D341Med (cell line): ENCODE measurements at regions not wholly inside any gene's neighbourhood (a gene's known extent, or its start where the extent isn't known, plus 50 kb on each side); places are given as distances from the start of the nearest gene placed in this dataset.

ENCODE experiments used
- DNase-seq: peaks from one replicate; pipeline ENCODE4 v3.0.0; 2012; ENCODE audit warnings: low spot score

- no peak for DNase-seq
These were observed 569.4 kb upstream of the RGS18 start for GRCh38 chr1:191588905-191589304.

- DNase-seq, result no peak
These were observed 568.7 kb upstream of the RGS18 start for GRCh38 chr1:191589536-191589935.

GRCh38 chr1:191590578-191590977 is 567.7 kb upstream of the RGS18 start:
- no peak for DNase-seq

- DNase-seq, result no peak
These were observed 566.2 kb upstream of the RGS18 start for GRCh38 chr1:191592039-191592438.

GRCh38 chr1:191592907-191593306 is 565.4 kb upstream of the RGS18 start:
- no peak for DNase-seq

- DNase-seq, result no peak
These were observed 563.1 kb upstream of the RGS18 start for GRCh38 chr1:191595170-191595569.

GRCh38 chr1:191608367-191608766 is 549.9 kb upstream of the RGS18 start:
- no peak for DNase-seq

- no peak for DNase-seq
These were observed 549.0 kb upstream of the RGS18 start for GRCh38 chr1:191609305-191609704.

GRCh38 chr1:191615101-191615821 is 543.0 kb upstream of the RGS18 start:
- DNase-seq, result no peak

GRCh38 chr1:191618181-191618580 is 540.1 kb upstream of the RGS18 start:
- no peak for DNase-seq

GRCh38 chr1:191620883-191621282 is 537.4 kb upstream of the RGS18 start:
- DNase-seq, result no peak

- no peak for DNase-seq
These were observed 534.2 kb upstream of the RGS18 start for GRCh38 chr1:191624044-191624443.

- no peak for DNase-seq
These were observed 528.4 kb upstream of the RGS18 start for GRCh38 chr1:191629836-191630235.

GRCh38 chr1:191634801-191635508 is 523.3 kb upstream of the RGS18 start:
- DNase-seq, result no peak

GRCh38 chr1:191636345-191636744 is 521.9 kb upstream of the RGS18 start:
- no peak for DNase-seq

- no peak for DNase-seq
These were observed 516.6 kb upstream of the RGS18 start for GRCh38 chr1:191641420-191642260.

- no peak for DNase-seq
These were observed 515.2 kb upstream of the RGS18 start for GRCh38 chr1:191643060-191643459.

GRCh38 chr1:191648939-191649338 is 509.3 kb upstream of the RGS18 start:
- DNase-seq, result no peak

GRCh38 chr1:191662051-191662450 is 496.2 kb upstream of the RGS18 start:
- DNase-seq, result no peak

- no peak for DNase-seq
These were observed 495.5 kb upstream of the RGS18 start for GRCh38 chr1:191662746-191663145.

GRCh38 chr1:191668525-191668924 is 489.7 kb upstream of the RGS18 start:
- DNase-seq, result no peak

GRCh38 chr1:191669629-191670028 is 488.6 kb upstream of the RGS18 start:
- no peak for DNase-seq

- no peak for DNase-seq
These were observed 487.0 kb upstream of the RGS18 start for GRCh38 chr1:191671236-191671635.
